ENCODE measurements at regions not wholly inside any gene's neighbourhood (a gene's known extent, or its start where the extent isn't known, plus 50 kb on each side); places are given as distances from the start of the nearest gene placed in this dataset.

DNA sequence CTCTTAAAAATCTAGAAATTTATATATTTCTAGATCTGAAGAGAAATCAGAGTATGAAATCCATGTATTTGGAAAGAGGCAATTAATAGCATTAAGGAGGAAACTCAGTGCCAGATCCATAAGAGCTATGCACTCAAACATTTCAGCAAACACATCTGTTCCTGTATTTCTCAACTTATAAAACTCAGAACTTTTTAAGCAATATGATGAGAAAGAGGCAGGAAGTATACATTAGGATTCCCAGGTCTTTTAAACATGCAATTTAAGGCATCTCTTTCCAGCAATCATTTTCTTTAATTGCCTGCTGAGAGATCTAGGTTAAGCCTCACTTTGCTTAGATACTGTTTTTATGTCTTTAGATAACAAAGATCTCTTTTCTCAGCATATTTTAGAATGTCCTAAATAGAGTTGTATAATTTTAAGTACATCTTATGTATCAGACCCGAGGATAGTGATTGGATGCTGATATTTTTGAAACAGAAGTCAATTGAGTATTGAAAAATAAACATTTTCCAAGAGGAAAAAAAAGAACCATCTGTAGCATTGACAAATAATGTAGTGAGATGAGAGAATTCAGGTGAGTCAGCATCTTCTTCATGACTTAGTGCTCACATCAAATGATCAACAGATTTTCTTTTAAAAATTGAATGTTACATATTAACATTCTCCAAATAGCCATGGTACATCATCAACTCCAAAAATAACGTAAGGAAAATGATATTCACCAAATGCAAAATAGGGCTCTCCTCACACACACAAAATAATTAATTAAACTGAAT is 461.4 kb upstream of the NOX3 start:
- TF ChIP-seq GATA2 (IDR thresholded peaks at IDR 0.05; ENCODE audit: low read depth, low read length) (no peak), GATA3 (IDR thresholded peaks at IDR 0.05; ENCODE audit: low read depth, low read length) (no peak)
